Caki2 (cell line): ENCODE measurements at regions not wholly inside any gene's neighbourhood (a gene's known extent, or its start where the extent isn't known, plus 50 kb on each side); places are given as distances from the start of the nearest gene placed in this dataset.

ENCODE experiments used
- DNase-seq: peaks from one replicate; pipeline ENCODE4 v3.0.0-alpha.2; 2015; ENCODE audit warnings: low read depth
- in situ Hi-C: cut with HindIII; loops from 2 replicates; pipeline ENCODE4 v1.10.0; 2016; ENCODE audit warnings: low sequenced_read_pairs, low pct_unique_long_range_greater_than_20kb, mixed read lengths

GRCh38 chr16:6031567-6031966 is 934.0 kb upstream of the EEF2KMT start:
- in situ Hi-C loops, result no loop called here
- DNase-seq, result no peak

DNA sequence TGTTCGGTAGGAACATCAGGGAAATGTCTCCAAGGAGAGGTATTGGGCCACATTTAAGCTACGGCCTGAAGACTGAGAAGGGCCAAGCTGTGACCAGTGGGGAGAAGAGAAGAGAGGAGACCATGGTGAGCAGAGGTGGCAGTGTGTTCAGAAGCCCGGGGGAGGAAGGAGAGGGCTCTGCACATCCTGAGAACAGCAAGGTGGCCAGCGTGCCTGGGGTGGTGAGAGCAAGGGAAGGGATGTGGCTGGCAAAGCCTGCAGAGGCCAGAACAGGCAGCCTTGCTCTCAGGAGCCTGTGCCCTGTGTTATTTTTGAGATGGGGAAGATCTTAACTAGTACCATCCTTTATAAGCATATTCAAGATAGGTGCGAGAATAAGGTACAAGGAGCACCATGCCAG is 933.5 kb upstream of the EEF2KMT start:
- in situ Hi-C loops, result no loop called here

GRCh38 chr16:6027733-6028132 is 930.1 kb upstream of the EEF2KMT start:
- in situ Hi-C loops, result no loop called here
- no peak for DNase-seq

More for the DNA sequence above, 933.5 kb upstream of the EEF2KMT start:
- DNase-seq, result no peak

DNA sequence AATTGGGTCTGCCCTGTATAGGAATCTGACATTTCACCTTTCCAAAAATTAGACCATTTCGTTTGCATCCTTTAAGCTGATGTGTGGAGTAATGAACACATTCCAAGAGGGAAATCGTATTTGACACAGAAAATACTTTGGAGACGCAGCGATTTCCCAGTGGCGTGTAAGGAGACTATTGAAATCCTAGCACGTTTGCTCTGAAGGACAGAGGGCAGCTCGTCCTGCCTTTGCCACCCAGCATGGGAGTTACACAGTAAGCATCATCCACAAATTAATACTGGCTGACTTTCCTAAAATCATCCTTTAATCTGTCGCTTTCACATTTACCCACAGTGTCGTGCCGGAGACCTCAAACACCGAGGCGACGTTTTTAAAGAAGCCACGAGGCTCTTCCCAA is 925.9 kb upstream of the EEF2KMT start:
- DNase-seq, result no peak
- in situ Hi-C loops, result no loop called here

GRCh38 chr16:6021276-6021943 is 923.8 kb upstream of the EEF2KMT start:
- DNase-seq, result no peak
- in situ Hi-C loops, result no loop called here

DNA sequence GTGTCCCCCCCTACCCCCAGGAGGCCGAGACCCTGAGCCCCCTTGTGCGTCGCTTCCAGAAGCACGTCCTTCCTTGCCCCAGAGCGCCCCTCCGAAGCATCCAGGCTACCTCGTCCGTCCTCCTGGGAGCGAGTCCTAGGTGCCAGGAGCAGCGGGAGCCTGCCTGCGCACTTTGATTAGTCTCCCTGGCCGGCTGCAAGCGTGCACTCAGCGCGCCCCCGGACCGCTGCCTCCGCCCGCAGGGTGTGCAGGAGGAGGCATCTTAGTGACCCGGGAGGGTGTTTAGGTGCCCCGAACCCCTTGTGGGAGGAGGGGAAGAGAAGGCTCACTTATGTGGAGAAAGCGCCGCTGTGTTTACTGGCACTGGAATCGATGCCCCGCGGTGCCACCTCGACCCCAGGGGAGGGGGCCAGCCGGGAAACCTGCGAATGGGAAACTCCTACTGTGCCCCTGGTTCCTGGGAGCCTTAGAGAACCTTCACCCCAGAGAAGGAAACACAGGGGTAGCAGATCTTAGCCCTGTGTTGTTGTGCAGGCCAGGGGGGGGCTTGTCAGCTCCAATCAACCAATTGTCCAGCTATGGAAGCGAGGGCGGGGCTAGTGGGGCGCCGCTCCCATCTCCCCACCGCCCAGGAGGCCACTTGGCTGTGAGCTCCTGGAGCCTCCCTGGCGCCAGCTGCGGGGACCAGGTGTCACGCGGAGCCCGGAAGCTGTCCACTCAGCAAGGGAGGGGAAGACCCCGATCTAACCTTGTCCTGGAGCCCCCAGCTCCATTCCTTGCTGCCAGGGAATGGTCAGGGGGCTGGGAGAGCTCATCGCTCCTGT is 922.8 kb upstream of the EEF2KMT start:
- in situ Hi-C loops, result no loop called here
- DNase-seq, result no peak

GRCh38 chr16:6019490-6019991 is 921.9 kb upstream of the EEF2KMT start:
- in situ Hi-C loops, result no loop called here

GRCh38 chr16:6018848-6019489 is 921.4 kb upstream of the EEF2KMT start:
- in situ Hi-C loops, result no loop called here

More at GRCh38 chr16:6019490-6019991, 921.9 kb upstream of the EEF2KMT start:
- DNase-seq, result no peak

GRCh38 chr16:6016530-6017184 is 919.1 kb upstream of the EEF2KMT start:
- in situ Hi-C loops, result no loop called here
- DNase-seq, result peak; percentile 64

More at GRCh38 chr16:6018848-6019489, 921.4 kb upstream of the EEF2KMT start:
- DNase-seq, result no peak

DNA sequence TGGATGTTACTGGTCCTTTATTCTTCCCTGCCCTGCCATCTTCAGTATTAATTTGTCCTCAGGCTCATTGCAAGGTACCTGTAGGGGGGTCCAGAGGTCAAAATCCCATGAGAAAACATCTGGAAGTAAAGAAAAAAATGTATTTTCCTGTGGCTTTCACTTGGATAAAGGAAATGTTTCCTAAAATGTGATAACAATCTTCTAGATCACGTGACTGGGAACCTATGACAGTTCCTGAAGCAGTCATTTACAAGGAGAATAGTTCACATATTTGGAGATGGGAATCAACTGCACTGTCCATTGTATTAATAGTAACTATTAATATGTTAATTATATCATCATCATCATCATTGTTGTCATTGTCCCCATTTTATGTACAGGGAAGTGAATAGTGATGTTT is 915.1 kb upstream of the EEF2KMT start:
- no peak for DNase-seq
- in situ Hi-C loops, result no loop called here

DNA sequence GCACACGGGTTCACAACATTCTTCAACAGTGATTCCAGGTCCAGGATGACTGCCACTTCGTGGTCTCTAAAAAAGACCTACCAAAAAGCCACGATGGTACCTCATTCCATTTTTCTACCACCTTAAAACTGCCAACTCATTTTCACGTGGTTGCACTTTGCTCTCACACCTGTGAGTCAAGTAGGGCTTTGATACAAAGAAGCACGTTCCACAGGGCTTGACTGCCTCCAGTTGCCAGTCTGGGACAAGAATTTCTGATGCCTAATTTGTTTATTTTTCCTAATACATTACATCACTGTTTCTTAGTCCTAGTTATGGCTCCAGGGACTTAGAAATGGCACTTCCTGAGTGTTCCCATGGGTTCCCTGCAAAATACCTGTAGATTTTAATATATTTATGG is 911.6 kb upstream of the EEF2KMT start:
- in situ Hi-C loops, result no loop called here

DNA sequence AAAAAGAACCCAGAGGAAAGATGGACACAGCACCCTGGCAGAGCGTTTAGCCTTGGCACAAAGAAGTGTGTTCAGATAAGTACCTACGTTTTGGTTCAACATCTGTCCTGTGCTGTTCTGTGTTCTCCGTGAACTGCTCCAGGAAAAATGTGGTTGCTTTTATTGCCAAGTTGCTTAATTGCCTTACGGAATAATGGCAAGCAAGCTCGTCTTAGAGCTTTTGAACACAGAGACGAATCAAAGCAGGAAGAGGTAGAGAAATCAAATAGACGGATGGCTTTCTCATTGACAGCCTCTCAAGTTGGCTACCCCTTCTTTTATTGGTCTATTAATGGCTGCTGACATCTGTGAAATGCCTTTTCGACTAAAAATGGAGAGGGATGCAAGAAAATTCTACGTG is 911.1 kb upstream of the EEF2KMT start:
- in situ Hi-C loops, result no loop called here

More for the DNA sequence above, 911.6 kb upstream of the EEF2KMT start:
- peak; percentile 56 for DNase-seq

GRCh38 chr16:5993356-5993755 is 895.8 kb upstream of the EEF2KMT start:
- in situ Hi-C loops, result no loop called here
- DNase-seq, result no peak

More for the DNA sequence above, 911.1 kb upstream of the EEF2KMT start:
- DNase-seq, result no peak

DNA sequence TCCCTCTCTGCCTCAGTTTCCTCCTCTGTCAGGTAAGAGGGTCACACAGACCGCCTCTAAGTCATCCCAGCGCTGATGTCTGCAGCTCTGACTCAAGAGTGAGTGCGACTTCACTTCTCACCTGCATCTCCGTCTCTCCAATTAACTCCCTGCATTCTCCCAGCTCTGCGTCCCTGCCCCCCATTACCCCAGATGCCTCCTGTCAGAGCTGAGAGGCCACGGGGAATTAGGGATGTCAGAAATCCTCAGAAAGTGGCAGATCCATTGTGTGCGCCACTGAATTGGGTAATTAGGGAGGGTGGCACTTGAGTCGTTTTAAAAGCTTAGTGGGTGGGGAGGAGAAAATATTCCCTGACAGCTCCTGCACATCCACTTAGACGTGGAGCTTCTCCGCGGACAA is 885.4 kb upstream of the EEF2KMT start:
- in situ Hi-C loops, result no loop called here

GRCh38 chr16:5979905-5980550 is 882.4 kb upstream of the EEF2KMT start:
- in situ Hi-C loops, result no loop called here
- DNase-seq, result no peak

More for the DNA sequence above, 885.4 kb upstream of the EEF2KMT start:
- no peak for DNase-seq

- DNase-seq, result no peak
- in situ Hi-C loops, result no loop called here
These were observed 879.7 kb upstream of the EEF2KMT start for GRCh38 chr16:5977329-5977728.

DNA sequence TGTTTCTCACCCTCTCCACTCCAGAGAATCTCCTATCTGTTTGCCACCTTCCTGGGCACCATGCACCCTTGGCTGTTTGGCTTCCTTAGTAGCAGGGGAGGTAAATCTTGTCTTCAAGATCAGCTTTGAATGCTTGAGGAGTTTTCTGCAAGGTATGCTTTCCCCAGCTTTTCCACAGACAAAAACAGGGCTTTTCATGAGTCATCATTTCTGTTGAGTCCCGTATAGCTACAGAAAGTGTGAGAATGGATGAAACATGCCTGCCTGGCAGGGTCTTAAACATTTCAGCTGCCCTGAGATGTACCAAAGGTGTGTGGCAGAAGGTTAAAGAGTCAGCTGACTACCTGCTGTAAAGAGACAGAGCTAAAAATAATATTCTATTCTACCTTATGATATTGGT is 875.2 kb upstream of the EEF2KMT start:
- in situ Hi-C loops, result no loop called here
- no peak for DNase-seq

DNA sequence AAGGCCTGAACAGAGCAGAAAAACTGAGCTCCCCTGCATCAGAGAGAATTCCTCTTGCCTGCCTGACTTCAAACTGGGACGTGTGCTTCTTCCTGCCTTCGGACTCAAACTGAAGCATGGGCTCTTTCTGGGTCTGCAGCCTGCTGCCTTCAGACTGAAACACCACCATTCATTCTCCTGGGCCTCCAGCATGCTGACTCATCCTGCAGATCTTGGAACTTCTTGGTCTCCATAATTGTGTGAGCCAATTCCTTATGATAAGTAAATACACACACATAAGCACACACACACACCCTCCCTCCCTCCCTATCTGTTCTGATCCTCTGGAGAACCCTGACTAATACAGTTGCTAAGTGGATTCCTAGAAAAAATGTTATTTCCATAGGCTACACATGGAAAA is 874.3 kb upstream of the EEF2KMT start:
- no peak for DNase-seq
- in situ Hi-C loops, result no loop called here
